Stimulated activated naive B cell treated with anti-CD40 and anti-IgM and Interleukin-4, amounts not matched to agents 10 μg/mL and 1 μg/mL and 100 μg/mL, for 72 hours (primary cell): ENCODE measurements at regions not wholly inside any gene's neighbourhood (a gene's known extent, or its start where the extent isn't known, plus 50 kb on each side); places are given as distances from the start of the nearest gene placed in this dataset.

ENCODE experiments used
- ATAC-seq, 2 donors: fragments of 150-1000 bp; cut with Tn5 transposase; replicated peaks; 2 replicates each; pipeline ENCODE4 v1.10.0; 2021; ENCODE audit warnings: moderate library complexity in 1 of 2
- DNase-seq: peaks from one replicate; pipeline ENCODE4 v3.0.0; 2021
- H3K27ac Mint-ChIP-seq: one replicate; pipeline ENCODE4 v1.8.0; 2022; ENCODE audit warnings: mild to moderate bottlenecking, mixed read lengths
- H3K27me3 Mint-ChIP-seq, 2 donors: one replicate each; pipeline ENCODE4 v1.8.0; 2022; ENCODE audit warnings: mixed read lengths in 2 of 2
- H3K36me3 Mint-ChIP-seq, 2 donors: one replicate each; pipeline ENCODE4 v1.8.0; 2022; ENCODE audit warnings: mixed read lengths in 2 of 2, mild to moderate bottlenecking in 1 of 2
- H3K4me1 Mint-ChIP-seq, 2 donors: one replicate each; pipeline ENCODE4 v1.8.0; 2022; ENCODE audit warnings: mixed read lengths in 2 of 2, mild to moderate bottlenecking in 1 of 2
- H3K4me3 Mint-ChIP-seq, 2 donors: one replicate each; pipeline ENCODE4 v1.8.0; 2022; ENCODE audit warnings: mild to moderate bottlenecking in 2 of 2, mixed read lengths in 2 of 2, moderate library complexity in 1 of 2
- H3K9me3 Mint-ChIP-seq, 2 donors: one replicate each; pipeline ENCODE4 v1.8.0; 2022; ENCODE audit warnings: mixed read lengths in 2 of 2, mild to moderate bottlenecking in 1 of 2

- H3K9me3 Mint-ChIP-seq = peaks cover 5 to 6% of the 10 kb centered on the region in 2 donors
- no peak for DNase-seq
- no peaks in the 10 kb centered on the region for H3K4me1 Mint-ChIP-seq
- H3K27ac Mint-ChIP-seq = no peak overlapping the region
- H3K27me3 Mint-ChIP-seq = peaks cover 9 to 20% of the 10 kb centered on the region in 2 donors
- H3K4me3 Mint-ChIP-seq = no peak overlapping the region
- no peaks in the 10 kb centered on the region for H3K36me3 Mint-ChIP-seq
- no peak for ATAC-seq
Observed at GRCh38 chr10:44466236-44466635, 81.3 kb upstream of the CXCL12 start.

- Mint-ChIP-seq H3K27me3 (peaks cover 9 to 20% of the 10 kb centered on the region in 2 donors), H3K4me3 (no peak overlapping the region), H3K27ac (no peak overlapping the region), H3K9me3 (peaks cover 5 to 6% of the 10 kb centered on the region in 2 donors), H3K4me1 (no peaks in the 10 kb centered on the region), H3K36me3 (no peaks in the 10 kb centered on the region)
- DNase-seq (no peak), ATAC-seq (no peak)
Observed at GRCh38 chr10:44467090-44467489, 82.2 kb upstream of the CXCL12 start.

GRCh38 chr10:44467900-44468299 lies 83.0 kb upstream of the CXCL12 start:
- no peak for DNase-seq
- no peaks in the 10 kb centered on the region for H3K36me3 Mint-ChIP-seq
- peaks cover 5 to 6% of the 10 kb centered on the region in 2 donors for H3K9me3 Mint-ChIP-seq
- peaks cover 9 to 19% of the 10 kb centered on the region in 2 donors for H3K27me3 Mint-ChIP-seq
- no peak overlapping the region for H3K27ac Mint-ChIP-seq
- no peak overlapping the region for H3K4me3 Mint-ChIP-seq
- no peak for ATAC-seq
- H3K4me1 Mint-ChIP-seq = no peaks in the 10 kb centered on the region

GRCh38 chr10:44468525-44468924 lies 83.6 kb upstream of the CXCL12 start:
- H3K27me3 Mint-ChIP-seq = peaks cover 9 to 15% of the 10 kb centered on the region in 2 donors
- peaks cover 4 to 5% of the 10 kb centered on the region in 2 donors for H3K9me3 Mint-ChIP-seq
- H3K27ac Mint-ChIP-seq = no peak overlapping the region
- no peak overlapping the region for H3K4me3 Mint-ChIP-seq
- no peaks in the 10 kb centered on the region for H3K36me3 Mint-ChIP-seq
- DNase-seq = no peak
- H3K4me1 Mint-ChIP-seq = no peaks in the 10 kb centered on the region
- ATAC-seq = no peak

- peaks cover 9 to 15% of the 10 kb centered on the region in 2 donors for H3K27me3 Mint-ChIP-seq
- peaks cover 3 to 5% of the 10 kb centered on the region in 2 donors for H3K9me3 Mint-ChIP-seq
- no peak overlapping the region for H3K27ac Mint-ChIP-seq
- H3K36me3 Mint-ChIP-seq = no peaks in the 10 kb centered on the region
- DNase-seq (no peak), ATAC-seq (no peak)
- H3K4me1 Mint-ChIP-seq = no peaks in the 10 kb centered on the region
- H3K4me3 Mint-ChIP-seq = no peak overlapping the region
Observed at GRCh38 chr10:44468965-44469364, 84.1 kb upstream of the CXCL12 start.

GRCh38 chr10:44470784-44471183 lies 85.9 kb upstream of the CXCL12 start:
- H3K9me3 Mint-ChIP-seq = peaks cover 1 to 5% of the 10 kb centered on the region in 2 donors
- DNase-seq (no peak), ATAC-seq (no peak)
- H3K27me3 Mint-ChIP-seq = peaks cover 9 to 10% of the 10 kb centered on the region in 2 donors
- H3K36me3 Mint-ChIP-seq = no peaks in the 10 kb centered on the region
- H3K4me3 Mint-ChIP-seq = no peak overlapping the region
- no peaks in the 10 kb centered on the region for H3K4me1 Mint-ChIP-seq
- H3K27ac Mint-ChIP-seq = no peak overlapping the region

GRCh38 chr10:44471410-44471809 lies 86.5 kb upstream of the CXCL12 start:
- DNase-seq = no peak
- no peak overlapping the region for H3K27ac Mint-ChIP-seq
- H3K4me1 Mint-ChIP-seq = no peaks in the 10 kb centered on the region
- no peak overlapping the region for H3K4me3 Mint-ChIP-seq
- ATAC-seq = no peak
- no peaks in the 10 kb centered on the region for H3K36me3 Mint-ChIP-seq
- H3K9me3 Mint-ChIP-seq = peaks cover 1 to 5% of the 10 kb centered on the region in 2 donors
- peaks cover 7 to 10% of the 10 kb centered on the region in 2 donors for H3K27me3 Mint-ChIP-seq

- ATAC-seq (no peak), DNase-seq (no peak)
- H3K27me3 Mint-ChIP-seq = peaks cover 4 to 5% of the 10 kb centered on the region in 2 donors
- H3K9me3 Mint-ChIP-seq = peaks cover 1 to 5% of the 10 kb centered on the region in 2 donors
- H3K4me1 Mint-ChIP-seq = no peaks in the 10 kb centered on the region
- no peaks in the 10 kb centered on the region for H3K36me3 Mint-ChIP-seq
- no peak overlapping the region for H3K27ac Mint-ChIP-seq
- no peak overlapping the region for H3K4me3 Mint-ChIP-seq
Observed at GRCh38 chr10:44473146-44473545, 88.2 kb upstream of the CXCL12 start.

- H3K27ac Mint-ChIP-seq = no peak overlapping the region
- H3K4me3 Mint-ChIP-seq = no peak overlapping the region
- ATAC-seq (no peak), DNase-seq (no peak)
- H3K27me3 Mint-ChIP-seq = no peaks in the 10 kb centered on the region
- H3K36me3 Mint-ChIP-seq = peaks cover 0 to 1% of the 10 kb centered on the region in 2 donors
- H3K9me3 Mint-ChIP-seq = peaks cover 2% of the 10 kb centered on the region in 2 donors
- H3K4me1 Mint-ChIP-seq = no peaks in the 10 kb centered on the region
Observed at GRCh38 chr10:44476409-44477045, 91.6 kb upstream of the CXCL12 start.

GRCh38 chr10:44477046-44477425 lies 92.1 kb upstream of the CXCL12 start:
- no peak for ATAC-seq
- Mint-ChIP-seq H3K9me3 (peaks cover 4% of the 10 kb centered on the region in 2 donors), H3K27me3 (no peaks in the 10 kb centered on the region), H3K27ac (no peak overlapping the region), H3K4me3 (no peak overlapping the region), H3K36me3 (peaks cover 0 to 2% of the 10 kb centered on the region in 2 donors), H3K4me1 (no peaks in the 10 kb centered on the region)
- no peak for DNase-seq

GRCh38 chr10:44478040-44478439 lies 93.1 kb upstream of the CXCL12 start:
- DNase-seq (no peak), ATAC-seq (no peak)
- Mint-ChIP-seq H3K9me3 (peaks cover 4 to 7% of the 10 kb centered on the region in 2 donors), H3K36me3 (peaks cover 0 to 2% of the 10 kb centered on the region in 2 donors), H3K4me3 (no peak overlapping the region), H3K4me1 (no peaks in the 10 kb centered on the region), H3K27ac (no peak overlapping the region), H3K27me3 (no peaks in the 10 kb centered on the region)

- no peak overlapping the region for H3K4me3 Mint-ChIP-seq
- H3K27ac Mint-ChIP-seq = no peak overlapping the region
- DNase-seq = no peak
- peaks cover 4 to 7% of the 10 kb centered on the region in 2 donors for H3K9me3 Mint-ChIP-seq
- H3K36me3 Mint-ChIP-seq = peaks cover 0 to 2% of the 10 kb centered on the region in 2 donors
- H3K27me3 Mint-ChIP-seq = no peaks in the 10 kb centered on the region
- no peaks in the 10 kb centered on the region for H3K4me1 Mint-ChIP-seq
- ATAC-seq = peak; percentile 52 to 60
Observed at GRCh38 chr10:44478876-44479705, 94.2 kb upstream of the CXCL12 start.

- DNase-seq (no peak), ATAC-seq (no peak)
- peaks cover 8 to 17% of the 10 kb centered on the region in 2 donors for H3K9me3 Mint-ChIP-seq
- H3K4me1 Mint-ChIP-seq = no peaks in the 10 kb centered on the region
- no peaks in the 10 kb centered on the region for H3K36me3 Mint-ChIP-seq
- H3K27ac Mint-ChIP-seq = no peak overlapping the region
- H3K27me3 Mint-ChIP-seq = no peaks in the 10 kb centered on the region
- no peak overlapping the region for H3K4me3 Mint-ChIP-seq
Observed at GRCh38 chr10:44492678-44493077, 107.8 kb upstream of the CXCL12 start.

GRCh38 chr10:44498222-44498621 lies 113.3 kb upstream of the CXCL12 start:
- DNase-seq (no peak), ATAC-seq (no peak)
- Mint-ChIP-seq H3K27me3 (no peaks in the 10 kb centered on the region), H3K36me3 (no peaks in the 10 kb centered on the region), H3K4me1 (no peaks in the 10 kb centered on the region), H3K27ac (no peak overlapping the region), H3K9me3 (peaks cover 7% of the 10 kb centered on the region in 2 donors), H3K4me3 (no peak overlapping the region)

GRCh38 chr10:44500451-44500850 lies 115.6 kb upstream of the CXCL12 start:
- Mint-ChIP-seq H3K27ac (no peak overlapping the region), H3K9me3 (peaks cover 5 to 7% of the 10 kb centered on the region in 2 donors), H3K36me3 (no peaks in the 10 kb centered on the region), H3K27me3 (no peaks in the 10 kb centered on the region), H3K4me1 (no peaks in the 10 kb centered on the region), H3K4me3 (no peak overlapping the region)
- DNase-seq = no peak
- no peak for ATAC-seq
